OCI-LY1 (cell line): ENCODE measurements at regions not wholly inside any gene's neighbourhood (a gene's known extent, or its start where the extent isn't known, plus 50 kb on each side); places are given as distances from the start of the nearest gene placed in this dataset.

Experiments used
- CTCF ChIP-seq: fragments of 200-600 bp; sonication (generic), shearing (Covaris generic); IDR thresholded peaks from 2 replicates; pipeline ENCODE4 v1.5.1; 2017; ENCODE audit warnings: mild to moderate bottlenecking, antibody characterized with exemption, low read length, moderate library complexity, mixed read lengths
- EZH2 ChIP-seq: fragments of 200-600 bp; sonication (generic), shearing (Covaris generic); IDR thresholded peaks from 2 replicates; pipeline ENCODE4 v1.8.0; 2017; ENCODE audit warnings: borderline replicate concordance, mixed run types, mild to moderate bottlenecking, antibody characterized with exemption, low read length, moderate library complexity, mixed read lengths

GRCh38 chr17:6343736-6344135, 91.2 kb downstream of the AIPL1 start:
- no peak for TF ChIP-seq CTCF
- no peak for TF ChIP-seq EZH2
